H1 (cell line): ENCODE measurements at regions not wholly inside any gene's neighbourhood (a gene's known extent, or its start where the extent isn't known, plus 50 kb on each side); places are given as distances from the start of the nearest gene placed in this dataset.

Experiments used
- CTCF ChIA-PET: fragments of 300-600 bp; sonication (Branson Sonifier 250); formaldehyde crosslinking; loops from one replicate; lab custom pipeline; 2021; ENCODE audit not compliant: partially characterized antibody; lab: Charles Lee
- POLR2A ChIA-PET: fragments of 300-600 bp; sonication (Branson Sonifier 250); formaldehyde crosslinking; loops from one replicate; lab custom pipeline; 2021; ENCODE audit warnings: inconsistent platforms; ENCODE audit not compliant: partially characterized antibody; lab: Charles Lee
- DNase-seq, 2 experiments: peaks; one replicate each; pipeline versions ENCODE4 v3.0.0 to v3.0.0-alpha.2; 2010 to 2022; ENCODE audit warnings: low spot score in 2 of 2, low read depth in 1 of 2, mixed read lengths in 1 of 2
- FAIRE-seq: peaks from 2 replicates; lab custom pipeline; 2011; peaks lifted over from hg19 to GRCh38; lab: Jason Lieb, UNC
- H2AFZ ChIP-seq: 2 replicates; pipeline ENCODE4 v1.8.1; 2012; ENCODE audit warnings: low read length, inconsistent platforms
- H2AK5ac ChIP-seq: 2 replicates; pipeline ENCODE4 v1.6.1; 2013; ENCODE audit warnings: low read depth, low read length
- H2BK120ac ChIP-seq: replicated peaks from 2 replicates; pipeline ENCODE3; 2013; ENCODE audit warnings: low read depth, low read length, inconsistent platforms
- H2BK12ac ChIP-seq: 2 replicates; pipeline ENCODE4 v1.6.1; 2013; ENCODE audit warnings: low read depth, low read length
- H2BK15ac ChIP-seq: 2 replicates; pipeline ENCODE4 v1.6.1; 2013; ENCODE audit warnings: low read length
- H2BK20ac ChIP-seq: 2 replicates; pipeline ENCODE4 v1.6.1; 2013; ENCODE audit warnings: low read length
- H2BK5ac ChIP-seq: 2 replicates; pipeline ENCODE4 v1.6.1; 2013; ENCODE audit warnings: low read depth, low read length
- H3K14ac ChIP-seq: 2 replicates; pipeline ENCODE4 v1.6.1; 2013; ENCODE audit warnings: inconsistent platforms; ENCODE audit not compliant: insufficient read length
- H3K18ac ChIP-seq: 2 replicates; pipeline ENCODE4 v1.6.1; 2013; ENCODE audit warnings: low read length; ENCODE audit errors: extremely low read depth
- H3K23ac ChIP-seq: 2 replicates; pipeline ENCODE4 v1.6.1; 2013; ENCODE audit warnings: inconsistent platforms; ENCODE audit not compliant: insufficient read length
- H3K23me2 ChIP-seq: 2 replicates; pipeline ENCODE4 v1.6.1; 2013; ENCODE audit warnings: low read depth, low read length
- H3K27ac ChIP-seq: 2 replicates; pipeline ENCODE4 v1.6.1; 2011; ENCODE audit warnings: low read depth, low read length, inconsistent platforms
- H3K27me3 ChIP-seq, 4 experiments: replicated peaks in 1 of 4; 1 replicate in 1 of 4; 2 replicates in 3 of 4; pipeline versions ENCODE4 v1.6.1 to v1.8.1; 2011 to 2013; ENCODE audit warnings: low read length in 3 of 4, mild to moderate bottlenecking in 3 of 4, inconsistent platforms in 2 of 4, mixed read lengths in 2 of 4, moderate library complexity in 1 of 4; ENCODE audit not compliant: control insufficient read depth in 3 of 4, insufficient read depth in 3 of 4; ENCODE audit errors: extremely low read depth in 1 of 4
- H3K36me3 ChIP-seq, 4 experiments: 2 replicates each; pipeline versions ENCODE4 v1.6.1 to v1.8.1; 2011 to 2013; ENCODE audit warnings: mild to moderate bottlenecking in 4 of 4, low read length in 3 of 4, moderate library complexity in 2 of 4, control low read depth in 1 of 4, inconsistent platforms in 1 of 4; ENCODE audit not compliant: insufficient read depth in 4 of 4, control insufficient read depth in 2 of 4
- H3K4ac ChIP-seq: replicated peaks from 2 replicates; pipeline ENCODE3; 2013; ENCODE audit warnings: low read length, low read depth, mixed read lengths, inconsistent platforms; ENCODE audit not compliant: insufficient read length
- H3K4me1 ChIP-seq, 4 experiments: replicated peaks in 1 of 4; 1 replicate in 1 of 4; 2 replicates in 3 of 4; pipeline versions ENCODE4 v1.6.1 to v1.8.1; 2011 to 2013; ENCODE audit warnings: low read length in 3 of 4, inconsistent platforms in 2 of 4, mixed read lengths in 1 of 4; ENCODE audit not compliant: insufficient read depth in 4 of 4, control insufficient read depth in 3 of 4
- H3K4me2 ChIP-seq, 2 experiments: 2 replicates each; pipeline versions ENCODE4 v1.6.1 to v1.8.1; 2011 to 2013; ENCODE audit warnings: low read depth in 2 of 2, low read length in 2 of 2, control low read depth in 1 of 2, inconsistent platforms in 1 of 2, mild to moderate bottlenecking in 1 of 2; ENCODE audit not compliant: insufficient read depth in 1 of 2
- H3K4me3 ChIP-seq, 4 experiments: fragments of 200-600, 300-600 bp in 1 of 4; sonication (generic), shearing (Covaris generic), sonication (Bioruptor Twin) in 1 of 4; 2 replicates each; pipeline versions ENCODE4 v1.5.1 to v1.8.1; 2011 to 2016; ENCODE audit warnings: low read length in 4 of 4, low read depth in 3 of 4, control low read depth in 2 of 4, inconsistent platforms in 2 of 4, mild to moderate bottlenecking in 2 of 4, mixed read lengths in 1 of 4, moderate library complexity in 1 of 4; ENCODE audit not compliant: insufficient read depth in 2 of 4; ENCODE audit errors: extremely low read depth in 1 of 4
- H3K56ac ChIP-seq: replicated peaks from 2 replicates; pipeline ENCODE3; 2013; ENCODE audit warnings: low read depth, mild to moderate bottlenecking, mixed read lengths, low read length, inconsistent platforms; ENCODE audit not compliant: insufficient read length
- H3K79me1 ChIP-seq: 2 replicates; pipeline ENCODE4 v1.6.1; 2013; ENCODE audit warnings: low read depth, low read length, control low read depth
- H3K79me2 ChIP-seq, 2 experiments: 2 replicates each; pipeline versions ENCODE4 v1.6.1 to v1.8.1; 2012 to 2013; ENCODE audit warnings: low read length in 2 of 2, mild to moderate bottlenecking in 2 of 2, inconsistent platforms in 1 of 2; ENCODE audit not compliant: insufficient read depth in 2 of 2, control insufficient read depth in 1 of 2
- H3K9ac ChIP-seq, 4 experiments: replicated peaks in 1 of 4; 1 replicate in 1 of 4; 2 replicates in 3 of 4; pipeline versions ENCODE4 v1.6.1 to v1.8.1; 2011 to 2013; ENCODE audit warnings: low read depth in 3 of 4, low read length in 3 of 4, control low read depth in 2 of 4, mild to moderate bottlenecking in 2 of 4, moderate library complexity in 2 of 4, inconsistent platforms in 1 of 4; ENCODE audit errors: extremely low read depth in 1 of 4
- H3K9me3 ChIP-seq, 2 experiments: 2 replicates each; pipeline versions ENCODE4 v1.6.1 to v1.8.1; 2012 to 2013; ENCODE audit warnings: mild to moderate bottlenecking in 2 of 2, moderate library complexity in 2 of 2, control low read depth in 1 of 2, inconsistent platforms in 1 of 2, low read depth in 1 of 2, low read length in 1 of 2, mixed read lengths in 1 of 2; ENCODE audit not compliant: insufficient read depth in 2 of 2
- H4K20me1 ChIP-seq, 2 experiments: replicated peaks in 1 of 2; 2 replicates each; pipeline versions ENCODE3 to v1.8.1; 2011 to 2013; ENCODE audit warnings: inconsistent platforms in 2 of 2, low read length in 2 of 2, mild to moderate bottlenecking in 1 of 2; ENCODE audit not compliant: insufficient read depth in 2 of 2, control insufficient read depth in 1 of 2
- H4K5ac ChIP-seq: 2 replicates; pipeline ENCODE4 v1.6.1; 2013; ENCODE audit warnings: low read length, low read depth, mixed read lengths, inconsistent platforms; ENCODE audit not compliant: insufficient read length
- H4K8ac ChIP-seq: 2 replicates; pipeline ENCODE4 v1.8.0; 2013; ENCODE audit warnings: mild to moderate bottlenecking, moderate library complexity, low read length, inconsistent platforms; ENCODE audit not compliant: insufficient read depth; ENCODE audit errors: extremely low read depth
- H4K91ac ChIP-seq: replicated peaks from 2 replicates; pipeline ENCODE3; 2013; ENCODE audit warnings: low read length, mixed read lengths, inconsistent platforms; ENCODE audit not compliant: insufficient read length
- BRCA1 ChIP-seq: IDR thresholded peaks from 2 replicates; pipeline ENCODE4 v1.6.1; 2012; ENCODE audit warnings: low read depth, low read length, improper control_type of control experiment
- CBX8 ChIP-seq: fragments of 300-800, 300-1000 bp; sonication (generic); IDR thresholded peaks from 2 replicates; pipeline ENCODE4 v1.7.1; 2016; ENCODE audit warnings: low read depth, low read length, borderline replicate concordance
- CEBPB ChIP-seq: IDR thresholded peaks from 2 replicates; pipeline ENCODE4 v1.6.1; 2012; ENCODE audit warnings: low read depth, low read length
- CHD1 ChIP-seq: IDR thresholded peaks from 2 replicates; pipeline ENCODE4 v1.6.1; 2012; ENCODE audit warnings: low read depth, low read length, improper control_type of control experiment
- EZH2 ChIP-seq: fragments of 200-600 bp; sonication (generic); IDR thresholded peaks from 2 replicates; pipeline ENCODE4 v1.7.1; 2012; ENCODE audit warnings: low read depth, mild to moderate bottlenecking, moderate library complexity, low read length, inconsistent platforms; ENCODE audit not compliant: severe bottlenecking
- KDM1A ChIP-seq: fragments of 200-600, 300-600 bp; sonication (generic); IDR thresholded peaks from 2 replicates; pipeline ENCODE4 v1.7.1; 2016; ENCODE audit warnings: mild to moderate bottlenecking, low read length, borderline replicate concordance
- MAFK ChIP-seq: IDR thresholded peaks from 2 replicates; pipeline ENCODE4 v1.6.1; 2012; ENCODE audit warnings: low read depth, mild to moderate bottlenecking, improper control_type of control experiment, low read length
- MAX ChIP-seq: IDR thresholded peaks from 2 replicates; pipeline ENCODE4 v1.6.1; 2012; ENCODE audit warnings: inconsistent platforms
- RXRA ChIP-seq: IDR thresholded peaks from 2 replicates; pipeline ENCODE4 v1.6.1; 2011; ENCODE audit warnings: low read depth, mild to moderate bottlenecking, low read length, moderate library complexity; ENCODE audit not compliant: insufficient read depth
- SP2 ChIP-seq: IDR thresholded peaks from 2 replicates; pipeline ENCODE4 v1.6.1; 2012; ENCODE audit warnings: mild to moderate bottlenecking, low read length, inconsistent platforms
- ZNF274 ChIP-seq: IDR thresholded peaks from 2 replicates; pipeline ENCODE4 v1.7.0; 2012; ENCODE audit warnings: low read length, borderline replicate concordance; ENCODE audit errors: extremely low read depth
- WGBS, 2 experiments: shearing (Covaris generic) in 1 of 2; methylation state at CpG; one replicate each; pipeline versions ENCODE4 v1.1.6 to v1.1.7; 2013 to 2015; ENCODE audit warnings: low lambda C conversion rate in 2 of 2, mixed read lengths in 2 of 2, inconsistent platforms in 1 of 2, low coverage in 1 of 2, missing lambda C conversion rate in 1 of 2; ENCODE audit not compliant: insufficient replicate concordance in 2 of 2, insufficient coverage in 1 of 2, insufficient read length in 1 of 2; ENCODE audit errors: extremely low coverage in 1 of 2, missing lambda C conversion rate in 1 of 2; 5-methylcytosine and 5-hydroxymethylcytosine counted together
- TF ChIP-seq, protein P1 (sequence below): IDR thresholded peaks from 2 replicates; pipeline ENCODE4 v1.6.1; 2011; ENCODE audit warnings: low read depth, mild to moderate bottlenecking, low read length; ENCODE audit not compliant: insufficient read depth

DNA sequence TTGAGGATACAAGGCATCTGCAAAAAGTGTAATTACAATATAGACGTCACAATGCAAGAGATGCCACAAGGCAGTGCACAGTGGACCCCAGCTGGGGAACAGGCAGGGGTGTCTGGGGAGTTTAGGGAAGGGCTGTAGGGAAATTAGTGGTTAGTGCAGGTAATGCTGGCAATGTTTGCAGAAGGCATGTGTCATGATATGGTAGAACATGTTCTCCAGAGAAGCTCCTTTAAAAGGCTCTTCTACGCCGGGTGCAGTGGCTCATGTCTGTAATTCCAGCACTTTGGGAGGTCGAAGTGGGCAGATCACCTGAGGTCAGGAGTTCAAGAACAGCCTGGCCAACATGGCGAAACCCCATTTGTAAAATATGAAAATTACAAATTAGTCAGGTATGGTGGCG lies 98.0 kb downstream of the JCAD start:
- H2BK5ac ChIP-seq, result no peak overlapping the region
- no peak overlapping the region for H3K23ac ChIP-seq

More for the DNA sequence above, 98.0 kb downstream of the JCAD start:
- no peak overlapping the region for H4K91ac ChIP-seq
- no peaks in the 10 kb centered on the region for H3K79me1 ChIP-seq
- H2AFZ ChIP-seq, result no peak overlapping the region
- no peak overlapping the region for H2AK5ac ChIP-seq
- H3K23me2 ChIP-seq, result no peaks in the 10 kb centered on the region
- 92% methylated on average over 6 of the region's 6 CpGs; no CpG with 5 or more reads in 1 of the 2 experiments for WGBS, 2 experiments
- H3K27me3 ChIP-seq, result no peaks in the 10 kb centered on the region
- H3K18ac ChIP-seq, result no peak overlapping the region
- H3K4me3 ChIP-seq, result no peak overlapping the region
- H3K14ac ChIP-seq, result no peak overlapping the region
- H4K8ac ChIP-seq, result no peak overlapping the region
- ChIA-PET CTCF (interaction anchor here (0.6 kb wide), 1 partner anchor 614 kb away, joined by 3 read pairs; no protein-coding TSS in a partner anchor), POLR2A (no interaction called here)
- no peak overlapping the region for H2BK15ac ChIP-seq
- H2BK12ac ChIP-seq, result no peak overlapping the region
- H2BK120ac ChIP-seq, result no peak overlapping the region
- H3K9me3 ChIP-seq, result no peaks in the 10 kb centered on the region
- H3K9ac ChIP-seq, result no peak overlapping the region
- DNase-seq (no peak), FAIRE-seq (no peak)
- TF ChIP-seq CEBPB, result no peak
- TF ChIP-seq CBX8, result no peak
- TF ChIP-seq CHD1, result no peak
- TF ChIP-seq EZH2, result no peak
- TF ChIP-seq MAFK, result no peak
- no peak for TF ChIP-seq ZNF274
- no peak for TF ChIP-seq KDM1A
- TF ChIP-seq SP2, result no peak
- TF ChIP-seq, protein P1, sequence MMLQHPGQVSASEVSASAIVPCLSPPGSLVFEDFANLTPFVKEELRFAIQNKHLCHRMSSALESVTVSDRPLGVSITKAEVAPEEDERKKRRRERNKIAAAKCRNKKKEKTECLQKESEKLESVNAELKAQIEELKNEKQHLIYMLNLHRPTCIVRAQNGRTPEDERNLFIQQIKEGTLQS, result no peak
- no peak for TF ChIP-seq BRCA1
- TF ChIP-seq RXRA, result no peak
- TF ChIP-seq MAX, result no peak
- H4K5ac ChIP-seq, result no peak overlapping the region
- no peaks in the 10 kb centered on the region for H3K36me3 ChIP-seq
- H3K27ac ChIP-seq, result no peak overlapping the region
- H2BK20ac ChIP-seq, result no peak overlapping the region
- H3K4ac ChIP-seq, result no peak overlapping the region
- H3K56ac ChIP-seq, result no peak overlapping the region
- H4K20me1 ChIP-seq, result no peaks in the 10 kb centered on the region
- no peak overlapping the region for H3K4me2 ChIP-seq
- no peaks in the 10 kb centered on the region for H3K4me1 ChIP-seq
- no peaks in the 10 kb centered on the region for H3K79me2 ChIP-seq
